ENCODE measurements at regions not wholly inside any gene's neighbourhood (a gene's known extent, or its start where the extent isn't known, plus 50 kb on each side); places are given as distances from the start of the nearest gene placed in this dataset.

DNA sequence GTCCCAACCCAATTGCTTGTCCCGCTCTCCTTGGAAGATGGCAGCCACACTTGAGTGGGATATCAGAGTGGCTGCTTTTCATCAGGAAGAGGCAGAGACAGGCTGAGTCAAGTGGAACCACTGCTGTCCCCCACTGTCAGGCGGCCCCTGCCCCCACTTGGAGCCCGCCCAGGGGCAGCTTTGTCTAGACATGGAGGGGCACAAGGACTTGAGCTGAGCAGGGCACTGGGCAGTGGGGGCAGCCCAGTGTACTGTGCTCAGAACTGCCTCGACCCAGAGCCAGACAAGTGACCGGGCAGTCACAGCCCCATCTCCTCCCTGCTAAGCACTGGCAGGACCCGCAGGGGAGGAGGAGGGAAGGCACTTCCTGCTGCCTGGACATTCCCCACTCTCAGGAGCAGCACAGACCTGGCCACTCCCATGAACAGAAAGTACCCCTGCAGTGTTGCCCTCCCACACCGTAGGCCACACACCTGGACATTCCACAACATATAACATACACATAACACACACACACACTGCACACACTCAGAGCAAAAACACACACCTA lies 91.0 kb downstream of the MRPL36 start:
- Histone ChIP-seq H3K4me3 (no peak overlapping the region), H3K4me1 (no peaks in the 10 kb centered on the region), H3K27me3 (no peaks in the 10 kb centered on the region), H3K27ac (no peak overlapping the region), H3K9me3 (no peaks in the 10 kb centered on the region), H3K36me3 (no peaks in the 10 kb centered on the region)
- TF ChIP-seq, protein P1, sequence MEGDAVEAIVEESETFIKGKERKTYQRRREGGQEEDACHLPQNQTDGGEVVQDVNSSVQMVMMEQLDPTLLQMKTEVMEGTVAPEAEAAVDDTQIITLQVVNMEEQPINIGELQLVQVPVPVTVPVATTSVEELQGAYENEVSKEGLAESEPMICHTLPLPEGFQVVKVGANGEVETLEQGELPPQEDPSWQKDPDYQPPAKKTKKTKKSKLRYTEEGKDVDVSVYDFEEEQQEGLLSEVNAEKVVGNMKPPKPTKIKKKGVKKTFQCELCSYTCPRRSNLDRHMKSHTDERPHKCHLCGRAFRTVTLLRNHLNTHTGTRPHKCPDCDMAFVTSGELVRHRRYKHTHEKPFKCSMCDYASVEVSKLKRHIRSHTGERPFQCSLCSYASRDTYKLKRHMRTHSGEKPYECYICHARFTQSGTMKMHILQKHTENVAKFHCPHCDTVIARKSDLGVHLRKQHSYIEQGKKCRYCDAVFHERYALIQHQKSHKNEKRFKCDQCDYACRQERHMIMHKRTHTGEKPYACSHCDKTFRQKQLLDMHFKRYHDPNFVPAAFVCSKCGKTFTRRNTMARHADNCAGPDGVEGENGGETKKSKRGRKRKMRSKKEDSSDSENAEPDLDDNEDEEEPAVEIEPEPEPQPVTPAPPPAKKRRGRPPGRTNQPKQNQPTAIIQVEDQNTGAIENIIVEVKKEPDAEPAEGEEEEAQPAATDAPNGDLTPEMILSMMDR (IDR thresholded peaks at IDR 0.05), result no peak
- DNase-seq, result no peak
- FAIRE-seq, result no peak
- intact Hi-C loops (cut with DNase I), result no loop called here
- no peak for ATAC-seq
- 62 to 79% methylated on average over 7 of the region's 7 CpGs for WGBS, 2 donors

DNA sequence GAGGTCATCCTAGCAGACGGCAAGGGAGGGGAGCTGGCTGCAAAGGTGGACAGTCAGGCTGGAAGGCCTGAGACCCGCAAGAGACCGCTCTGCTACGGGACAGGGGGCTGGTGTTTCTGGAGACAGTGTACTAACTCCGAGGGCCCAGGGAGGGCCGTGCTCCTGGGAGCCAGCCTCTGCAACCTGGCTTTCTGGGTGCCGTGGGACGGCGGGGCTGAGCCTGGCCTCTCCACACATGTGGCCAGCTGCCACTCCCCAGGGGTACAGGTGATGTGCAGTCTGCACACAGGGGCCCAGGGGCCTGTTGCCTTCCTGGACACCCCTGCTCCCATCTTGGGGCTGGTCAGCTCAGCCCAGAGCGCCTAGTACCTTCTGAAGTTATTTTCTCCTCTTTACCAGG lies 92.2 kb downstream of the MRPL36 start:
- Histone ChIP-seq H3K27me3 (no peaks in the 10 kb centered on the region), H3K4me3 (no peak overlapping the region), H3K9me3 (no peaks in the 10 kb centered on the region), H3K27ac (no peak overlapping the region), H3K36me3 (no peaks in the 10 kb centered on the region), H3K4me1 (no peaks in the 10 kb centered on the region)
- TF ChIP-seq, protein P1 (IDR thresholded peaks at IDR 0.05), result no peak
- FAIRE-seq, result no peak
- ATAC-seq, result no peak
- 73 to 89% methylated on average over 10 of the region's 10 CpGs for WGBS, 2 donors
- intact Hi-C loops (cut with DNase I), result no loop called here
- no peak for DNase-seq

DNA sequence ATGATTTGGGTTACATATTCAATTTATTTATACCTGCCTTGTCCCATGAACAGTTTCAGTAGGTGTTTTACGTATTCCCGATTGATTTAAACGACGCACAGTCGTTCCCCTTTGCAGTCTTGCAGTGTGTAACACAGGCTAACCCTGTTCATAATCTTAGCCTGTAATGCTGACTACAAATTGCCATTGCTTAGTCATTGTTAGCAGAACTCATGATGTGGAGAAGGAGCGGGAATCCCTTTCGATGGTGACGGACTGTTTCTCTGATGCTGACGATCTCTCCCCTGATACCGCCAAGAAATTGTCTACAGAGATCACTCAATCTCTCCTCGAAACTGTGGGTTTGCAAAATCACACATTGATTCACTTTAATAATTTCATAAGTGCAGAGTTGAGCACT lies 93.2 kb downstream of the MRPL36 start:
- Histone ChIP-seq H3K4me3 (no peak overlapping the region), H3K9me3 (no peaks in the 10 kb centered on the region), H3K36me3 (no peaks in the 10 kb centered on the region), H3K27ac (no peak overlapping the region), H3K27me3 (no peaks in the 10 kb centered on the region), H3K4me1 (no peaks in the 10 kb centered on the region)
- FAIRE-seq (no peak), ATAC-seq (no peak), DNase-seq (no peak)
- intact Hi-C loops (cut with DNase I), result no loop called here
- TF ChIP-seq, protein P1 (IDR thresholded peaks at IDR 0.05), result no peak
- 80 to 86% methylated on average over 11 of the region's 11 CpGs for WGBS, 2 donors

DNA sequence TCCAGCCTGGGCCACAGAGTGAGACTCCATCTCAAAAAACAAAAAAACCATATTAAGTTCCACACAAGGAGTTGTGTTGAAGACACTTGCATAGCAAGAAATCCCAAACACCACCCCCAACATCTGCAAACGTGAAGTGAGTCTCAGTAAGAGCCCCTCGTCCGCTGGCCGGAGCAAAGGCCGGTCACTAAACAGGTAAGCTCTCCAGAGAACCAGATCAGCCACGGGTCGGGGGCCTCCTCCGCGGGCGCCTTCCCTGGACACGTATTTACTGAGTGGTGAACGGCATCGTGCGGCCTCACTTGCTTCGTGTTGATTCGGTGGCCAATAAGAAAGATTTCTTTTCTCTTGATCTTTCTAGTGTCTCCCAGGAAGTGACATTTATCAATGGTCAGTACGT lies 93.6 kb downstream of the MRPL36 start:
- no peak for FAIRE-seq
- TF ChIP-seq, protein P1 (IDR thresholded peaks at IDR 0.05), result no peak
- Histone ChIP-seq H3K36me3 (no peaks in the 10 kb centered on the region), H3K9me3 (no peaks in the 10 kb centered on the region), H3K27me3 (no peaks in the 10 kb centered on the region), H3K4me1 (no peaks in the 10 kb centered on the region), H3K27ac (no peak overlapping the region), H3K4me3 (no peak overlapping the region)
- WGBS, 2 donors, result 81 to 91% methylated on average over 17 of the region's 17 CpGs
- intact Hi-C loops (cut with DNase I), result no loop called here
- no peak for ATAC-seq
- DNase-seq, result no peak

DNA sequence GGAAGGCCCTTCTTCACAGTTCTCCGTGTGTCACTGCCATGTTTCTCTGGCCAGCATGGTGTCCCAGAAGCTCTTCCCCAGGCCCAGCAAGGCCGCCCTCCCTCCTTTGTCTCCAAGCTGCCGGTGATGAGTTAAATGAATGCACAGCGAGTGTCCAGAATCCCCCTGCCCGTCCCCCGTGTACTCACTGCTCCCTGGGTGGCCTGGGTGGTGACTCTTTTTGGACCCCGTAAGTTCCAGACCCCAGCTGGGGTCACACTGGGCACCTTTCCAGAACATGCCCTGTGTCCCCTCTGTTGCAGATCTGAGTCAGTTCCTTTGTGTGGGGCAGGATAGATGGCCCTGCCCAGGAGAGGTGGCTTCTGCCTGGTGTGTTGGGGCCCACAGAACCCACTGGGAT lies 95.0 kb downstream of the MRPL36 start:
- Histone ChIP-seq H3K27me3 (no peaks in the 10 kb centered on the region), H3K4me3 (no peak overlapping the region), H3K36me3 (no peaks in the 10 kb centered on the region), H3K27ac (no peak overlapping the region), H3K4me1 (no peaks in the 10 kb centered on the region), H3K9me3 (no peaks in the 10 kb centered on the region)
- ATAC-seq (no peak), FAIRE-seq (no peak), DNase-seq (no peak)
- TF ChIP-seq, protein P1 (IDR thresholded peaks at IDR 0.05), result no peak
- WGBS, 2 donors, result 69% methylated on average over 7 of the region's 7 CpGs
- intact Hi-C loops (cut with DNase I), result no loop called here
